ENCODE measurements at regions not wholly inside any gene's neighbourhood (a gene's known extent, or its start where the extent isn't known, plus 50 kb on each side); places are given as distances from the start of the nearest gene placed in this dataset.

- TF ChIP-seq CTCF (IDR thresholded peaks at IDR 0.05) (no peak), EP300 (IDR thresholded peaks at IDR 0.05; ENCODE audit: low read depth) (no peak), POLR2A (IDR thresholded peaks at IDR 0.05) (no peak)
Measured at GRCh38 chr15:85313339-85313738, 67.1 kb upstream of the AKAP13 start.
